ACHN (cell line): ENCODE measurements at regions not wholly inside any gene's neighbourhood (a gene's known extent, or its start where the extent isn't known, plus 50 kb on each side); places are given as distances from the start of the nearest gene placed in this dataset.

Experiments used
- DNase-seq: peaks from one replicate; pipeline ENCODE4 v3.0.0-alpha.2; 2015
- in situ Hi-C: cut with HindIII; loops from 2 replicates; pipeline ENCODE4 v1.10.0; 2017; ENCODE audit warnings: low sequenced_read_pairs, low pct_ligation_motif_present, low pct_unique_long_range_greater_than_20kb

DNA sequence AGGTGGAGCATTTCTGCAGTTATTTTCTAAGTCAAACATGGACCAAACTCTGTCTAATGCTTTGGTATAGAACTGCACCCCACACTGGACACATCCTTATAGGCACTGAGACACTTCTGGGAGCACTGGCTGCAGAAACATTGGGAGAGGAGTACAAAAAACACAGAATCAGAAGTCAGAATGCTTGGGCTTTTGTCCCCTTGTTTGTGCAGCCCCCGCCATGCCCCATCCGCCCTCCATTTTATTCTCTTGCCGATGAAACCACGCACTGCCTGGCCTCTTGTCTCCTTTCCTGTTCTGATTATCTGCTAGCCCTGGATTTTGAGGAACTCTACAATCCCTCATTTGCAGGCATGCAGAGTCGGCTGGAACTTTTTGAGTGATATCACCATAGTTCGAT is 1201.2 kb downstream of the TBC1D22A start:
- in situ Hi-C loops, result no loop called here
- DNase-seq, result no peak

- DNase-seq, result no peak
- in situ Hi-C loops, result no loop called here
These were observed 1195.2 kb downstream of the TBC1D22A start for GRCh38 chr22:47957649-47958048.

- in situ Hi-C loops, result no loop called here
- no peak for DNase-seq
These were observed 1191.7 kb downstream of the TBC1D22A start for GRCh38 chr22:47954107-47954506.

DNA sequence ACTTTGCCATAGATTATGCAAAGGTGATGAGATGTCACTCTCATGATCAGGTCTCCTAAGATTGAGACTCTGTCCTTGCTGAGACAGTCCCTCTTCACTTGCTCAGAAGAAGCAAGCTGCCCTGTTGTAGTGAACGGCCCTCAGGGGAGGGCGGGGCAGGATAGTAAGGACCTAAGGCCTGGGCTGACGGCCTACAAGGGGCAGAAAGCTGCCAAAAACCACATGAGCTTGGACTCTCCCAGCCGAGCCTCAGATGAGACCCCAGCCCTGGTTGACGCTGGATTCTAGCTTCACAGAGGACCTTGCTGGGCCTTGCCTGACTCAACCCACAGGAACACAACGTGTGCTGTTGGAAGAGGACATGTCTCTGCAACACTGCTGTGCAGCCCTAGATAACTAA is 1182.5 kb downstream of the TBC1D22A start:
- no peak for DNase-seq
- in situ Hi-C loops, result no loop called here

DNA sequence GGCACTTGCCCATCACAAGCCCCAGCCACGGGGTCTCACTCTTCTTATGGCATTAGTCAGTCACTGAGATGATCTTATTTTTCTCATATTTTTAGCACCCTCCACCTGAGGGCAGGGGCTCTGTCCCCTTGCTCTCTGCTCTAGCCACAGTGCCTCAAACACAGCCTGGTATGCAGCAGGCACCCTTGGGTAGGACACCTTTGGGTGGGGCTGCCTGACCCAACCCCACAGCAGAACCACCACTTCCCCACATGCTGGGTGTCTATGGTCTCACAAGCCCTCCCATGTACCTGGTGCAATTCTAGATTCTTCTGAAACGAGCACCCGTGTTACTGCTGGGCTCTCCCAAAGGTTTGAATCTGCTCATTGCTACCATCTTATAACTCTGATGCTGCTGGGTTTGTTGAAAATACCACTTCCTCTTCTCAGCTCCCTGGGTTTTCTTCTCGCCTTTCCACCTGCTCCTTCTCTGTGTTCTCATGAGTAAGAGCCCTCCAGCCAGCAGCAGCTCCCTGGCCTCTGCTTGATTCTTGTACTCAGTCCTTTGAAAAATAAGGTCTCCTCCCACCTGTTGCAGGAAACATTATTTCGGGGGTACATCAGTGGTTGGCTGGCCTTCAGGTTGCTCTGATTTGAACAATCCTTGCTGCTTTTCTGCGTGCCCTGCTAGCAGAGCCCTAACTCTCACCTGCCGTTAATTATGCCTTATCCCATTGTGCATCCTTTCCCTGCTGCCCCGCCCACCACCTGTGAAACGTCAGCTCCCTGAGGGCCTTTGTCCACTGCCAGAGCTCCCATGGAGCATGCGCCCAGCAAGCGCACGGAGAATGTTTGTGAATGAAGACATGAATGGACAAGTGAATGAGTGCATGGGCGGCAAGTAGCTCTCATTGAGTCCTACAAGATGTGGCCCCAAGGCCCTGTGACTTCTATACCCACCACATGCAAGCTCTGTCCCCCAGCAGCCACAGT is 1181.6 kb downstream of the TBC1D22A start:
- no peak for DNase-seq
- in situ Hi-C loops, result no loop called here

DNA sequence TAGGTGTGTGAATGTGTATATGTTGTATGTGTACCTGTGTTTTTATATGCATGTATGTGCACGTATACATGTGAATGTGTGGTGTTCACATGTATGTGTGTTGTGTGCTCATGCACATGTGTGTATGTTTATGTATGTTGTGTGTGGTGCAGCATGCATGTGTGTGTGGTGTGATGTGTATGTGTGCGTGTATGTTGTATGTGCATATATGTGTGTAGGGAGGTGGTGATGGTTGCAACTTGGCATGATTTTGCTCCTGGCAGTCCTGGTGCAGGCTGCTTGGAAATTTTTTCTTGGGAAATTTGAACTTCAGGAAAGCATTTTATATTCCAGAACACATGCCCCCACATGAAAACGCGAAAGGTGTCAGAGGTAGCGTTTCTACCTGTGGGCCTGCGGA is 1177.8 kb downstream of the TBC1D22A start:
- no peak for DNase-seq
- in situ Hi-C loops, result no loop called here

- in situ Hi-C loops, result no loop called here
- no peak for DNase-seq
These were observed 1171.4 kb downstream of the TBC1D22A start for GRCh38 chr22:47933891-47934290.

DNA sequence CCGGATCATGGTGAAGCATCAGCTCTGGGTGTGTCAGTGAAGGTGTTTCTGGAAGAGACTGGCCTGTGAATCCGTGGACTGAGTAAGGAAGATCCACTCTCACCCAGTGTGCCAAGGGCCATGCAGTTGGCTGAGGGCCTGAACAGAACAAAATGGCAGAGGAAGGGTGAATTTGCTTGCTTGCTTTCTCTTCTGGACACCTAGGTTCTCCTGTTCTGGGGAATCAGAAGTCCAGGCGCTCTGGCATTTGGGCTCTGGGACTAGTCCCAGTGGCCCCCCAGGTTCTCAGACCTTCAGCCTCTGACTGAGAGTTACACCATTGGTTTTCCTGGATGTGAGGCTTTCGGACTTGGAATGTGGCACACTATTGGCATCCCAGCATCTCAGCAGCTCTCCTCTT is 1170.8 kb downstream of the TBC1D22A start:
- no peak for DNase-seq
- in situ Hi-C loops, result no loop called here

DNA sequence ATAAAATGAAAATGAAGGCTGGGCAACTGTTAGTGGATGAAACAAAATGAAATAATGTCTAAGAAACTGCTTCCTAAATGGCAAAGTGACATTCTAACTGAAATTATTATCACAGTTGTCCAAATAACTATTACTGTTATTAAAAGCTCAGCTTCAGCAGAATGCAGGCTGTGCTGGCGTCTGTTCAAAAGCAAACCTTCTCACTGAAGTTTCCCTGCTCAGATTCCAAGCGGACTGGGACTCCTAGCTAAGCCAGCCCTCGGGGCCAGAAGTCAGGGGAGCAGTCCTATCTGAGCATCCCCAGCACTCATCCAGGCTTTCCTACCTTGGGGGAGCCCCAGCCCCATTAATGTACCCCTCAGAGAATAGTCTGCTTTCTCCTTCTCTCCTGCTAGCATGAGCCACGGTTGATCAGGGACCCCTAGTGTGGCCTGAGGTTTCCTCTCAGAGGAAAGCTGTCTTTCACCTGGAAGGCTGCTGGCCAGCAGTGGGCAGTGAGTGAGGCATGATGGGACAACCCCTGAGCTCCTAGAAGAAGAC is 1167.3 kb downstream of the TBC1D22A start:
- DNase-seq, result no peak
- in situ Hi-C loops, result no loop called here

DNA sequence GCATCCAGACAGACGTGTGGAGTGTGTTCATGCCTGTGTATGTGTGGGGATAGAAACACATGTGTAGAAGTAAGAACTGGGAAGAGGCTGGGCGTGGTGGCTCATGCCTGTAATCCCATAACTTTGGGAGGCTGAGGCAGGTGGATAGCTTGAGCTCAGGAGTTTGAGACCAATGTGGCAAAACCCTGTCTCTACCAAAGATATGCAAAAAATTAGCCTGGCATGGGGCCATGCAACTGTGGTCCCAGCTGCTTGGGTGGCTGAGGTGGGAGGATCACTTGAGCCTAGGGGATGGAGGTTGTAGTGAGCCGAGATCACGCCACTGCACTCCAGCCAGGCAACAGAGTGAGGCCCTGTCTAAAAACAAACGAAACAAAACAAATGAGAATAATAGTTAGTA is 1166.6 kb downstream of the TBC1D22A start:
- no peak for DNase-seq
- in situ Hi-C loops, result no loop called here

DNA sequence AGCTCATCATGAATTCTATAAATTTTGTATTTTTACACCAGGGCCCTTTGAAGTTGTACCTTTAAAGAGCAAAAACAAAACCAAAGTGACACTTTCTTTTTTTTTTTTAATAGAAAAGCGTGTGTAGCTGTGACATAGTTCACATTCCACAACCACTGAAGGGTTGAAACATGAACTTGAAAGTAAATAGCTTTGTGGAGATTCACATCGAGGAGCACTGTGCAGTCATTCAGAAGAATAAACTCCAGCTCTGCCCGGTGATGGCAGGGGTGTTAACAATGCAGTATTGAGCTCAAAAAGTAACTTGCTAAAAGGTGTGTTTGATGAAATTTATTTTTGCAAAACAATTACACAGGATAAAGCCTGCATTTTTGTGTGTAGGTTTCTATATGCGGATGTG is 1166.2 kb downstream of the TBC1D22A start:
- DNase-seq, result no peak
- in situ Hi-C loops, result no loop called here

GRCh38 chr22:47927648-47928210 is 1165.3 kb downstream of the TBC1D22A start:
- in situ Hi-C loops, result no loop called here
- DNase-seq, result no peak

DNA sequence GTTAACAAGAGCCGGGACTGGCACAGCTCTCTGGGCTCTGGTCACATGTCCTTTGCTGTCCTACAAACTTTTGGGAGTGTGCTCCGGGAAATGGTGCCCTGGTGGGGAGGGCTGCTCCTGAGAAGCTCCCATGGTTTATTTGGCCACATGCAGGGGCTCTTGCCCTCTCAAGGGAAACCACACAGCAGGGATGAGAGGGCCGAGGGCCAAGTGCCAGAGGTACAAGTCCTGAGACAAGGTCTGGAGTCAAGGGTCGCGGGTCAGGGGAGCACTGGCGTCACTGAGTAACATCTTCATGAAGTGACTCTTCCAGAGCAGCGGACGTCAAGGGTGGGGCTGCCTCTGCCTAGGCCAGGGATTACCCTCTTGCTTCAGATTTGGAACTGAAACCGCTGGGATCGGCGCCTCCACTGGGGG is 1160.6 kb downstream of the TBC1D22A start:
- no peak for DNase-seq
- in situ Hi-C loops, result no loop called here

- no peak for DNase-seq
- in situ Hi-C loops, result no loop called here
These were observed 1159.5 kb downstream of the TBC1D22A start for GRCh38 chr22:47921906-47922305.

DNA sequence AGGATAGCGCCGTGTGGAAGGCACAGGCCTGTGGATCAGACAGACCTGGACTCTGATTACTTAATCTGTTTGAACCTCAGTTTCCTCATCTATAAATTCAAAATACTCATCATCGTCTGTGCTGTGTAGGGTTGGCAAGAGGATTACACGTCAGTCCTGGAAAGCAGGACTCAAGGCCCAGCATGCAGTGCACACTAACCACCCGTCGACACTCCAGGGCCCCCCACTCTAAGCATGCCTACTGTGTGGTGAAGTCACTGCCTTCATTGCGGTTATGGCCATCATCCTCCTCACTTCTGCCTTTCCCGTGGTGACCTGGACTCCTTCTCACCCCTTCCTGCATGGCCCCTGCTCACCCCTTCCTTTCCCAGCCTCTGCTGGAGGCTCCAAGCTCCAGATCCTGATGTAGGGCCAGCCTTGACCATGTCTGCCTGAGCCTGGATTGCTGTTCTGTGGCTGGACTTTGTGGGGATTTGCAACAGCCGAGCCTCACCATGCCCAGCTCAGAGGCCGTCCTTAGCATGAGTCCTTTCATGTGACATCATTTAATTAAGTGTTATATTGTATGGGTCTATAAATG is 1158.0 kb downstream of the TBC1D22A start:
- DNase-seq, result no peak
- in situ Hi-C loops, result no loop called here

DNA sequence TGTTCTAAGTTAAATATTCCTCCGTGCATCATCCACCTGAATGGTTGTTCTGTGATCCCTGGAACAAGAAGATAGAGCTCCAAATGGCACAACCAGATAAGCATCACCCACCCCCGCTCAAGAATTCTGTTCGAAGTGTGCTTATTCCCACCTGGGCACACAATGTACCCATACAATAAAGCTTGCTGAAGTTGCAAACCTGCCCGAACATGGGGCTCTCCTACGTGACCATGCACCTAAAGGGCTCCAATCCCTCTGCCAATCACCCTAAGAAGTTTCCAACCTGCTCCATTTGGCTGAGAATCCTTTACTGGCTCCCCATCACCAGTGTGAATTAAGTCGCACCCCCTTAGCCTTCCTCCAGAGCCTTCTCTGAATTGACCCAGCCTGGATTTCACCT is 1157.4 kb downstream of the TBC1D22A start:
- in situ Hi-C loops, result no loop called here
- no peak for DNase-seq

GRCh38 chr22:47919001-47919441 is 1156.6 kb downstream of the TBC1D22A start:
- no peak for DNase-seq

DNA sequence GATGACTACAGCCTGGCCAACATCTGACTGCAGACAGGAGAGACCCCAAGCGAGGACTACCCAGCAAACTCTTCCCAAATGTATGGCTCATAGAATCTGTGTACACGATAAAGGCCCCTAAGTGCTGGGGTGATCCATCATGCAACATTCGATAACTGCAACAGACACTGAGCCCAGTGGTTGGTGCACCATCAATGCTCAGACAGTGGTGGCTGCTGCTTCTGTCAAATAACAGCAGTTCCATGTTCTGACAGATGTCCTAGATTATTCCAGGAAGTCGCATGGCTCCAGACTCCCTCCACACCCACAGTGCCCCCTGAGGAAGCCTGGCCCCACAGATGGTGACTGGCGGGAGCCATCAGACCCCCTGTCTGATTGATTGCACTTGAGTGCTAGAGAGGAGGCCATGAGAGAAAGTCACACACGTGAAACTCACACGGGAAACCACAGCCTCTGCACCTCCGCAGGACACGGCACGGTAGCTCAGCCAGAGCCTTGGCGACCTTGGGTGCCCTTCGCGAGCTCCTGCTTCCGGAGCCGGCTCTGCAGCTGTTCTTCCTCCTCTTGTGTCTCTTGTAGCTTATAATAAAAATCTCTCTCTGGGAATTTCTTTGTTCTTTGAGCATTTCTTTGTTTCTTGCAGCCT is 1155.9 kb downstream of the TBC1D22A start:
- in situ Hi-C loops, result no loop called here
- DNase-seq, result no peak

More at GRCh38 chr22:47919001-47919441, 1156.6 kb downstream of the TBC1D22A start:
- in situ Hi-C loops, result no loop called here
